ENCODE measurements at regions not wholly inside any gene's neighbourhood (a gene's known extent, or its start where the extent isn't known, plus 50 kb on each side); places are given as distances from the start of the nearest gene placed in this dataset.
"Not testable (repeated sequence)": the region's sequence is repeated elsewhere in the genome, so short reads cannot be mapped to it uniquely, and the experiment has no call there.

- no peak for DNase-seq
Observed at GRCh38 chr10:8174762-8175161, 120.3 kb downstream of the GATA3 start.

DNA sequence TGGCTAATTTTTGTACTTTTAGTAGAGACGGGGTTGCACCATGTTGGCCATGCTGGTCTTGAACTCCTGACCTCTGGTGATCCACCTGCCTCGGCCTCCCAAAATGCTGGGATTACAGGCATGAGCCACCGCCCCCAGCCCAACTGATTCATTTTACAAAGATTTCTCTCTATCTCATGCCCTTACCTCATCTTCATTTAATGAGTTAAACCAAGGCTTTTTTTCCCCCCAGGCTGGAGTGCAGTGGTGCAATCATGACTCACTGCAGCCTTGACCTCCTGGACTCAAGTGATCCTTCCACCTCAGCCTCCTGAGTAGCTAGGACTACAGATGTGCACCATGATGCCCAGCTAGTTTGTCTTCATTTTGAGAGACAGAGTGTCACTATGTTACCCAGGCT is 123.0 kb downstream of the GATA3 start:
- not testable (repeated sequence) for DNase-seq

- not testable (repeated sequence) for DNase-seq
Observed at GRCh38 chr10:8179773-8180172, 125.3 kb downstream of the GATA3 start.

DNA sequence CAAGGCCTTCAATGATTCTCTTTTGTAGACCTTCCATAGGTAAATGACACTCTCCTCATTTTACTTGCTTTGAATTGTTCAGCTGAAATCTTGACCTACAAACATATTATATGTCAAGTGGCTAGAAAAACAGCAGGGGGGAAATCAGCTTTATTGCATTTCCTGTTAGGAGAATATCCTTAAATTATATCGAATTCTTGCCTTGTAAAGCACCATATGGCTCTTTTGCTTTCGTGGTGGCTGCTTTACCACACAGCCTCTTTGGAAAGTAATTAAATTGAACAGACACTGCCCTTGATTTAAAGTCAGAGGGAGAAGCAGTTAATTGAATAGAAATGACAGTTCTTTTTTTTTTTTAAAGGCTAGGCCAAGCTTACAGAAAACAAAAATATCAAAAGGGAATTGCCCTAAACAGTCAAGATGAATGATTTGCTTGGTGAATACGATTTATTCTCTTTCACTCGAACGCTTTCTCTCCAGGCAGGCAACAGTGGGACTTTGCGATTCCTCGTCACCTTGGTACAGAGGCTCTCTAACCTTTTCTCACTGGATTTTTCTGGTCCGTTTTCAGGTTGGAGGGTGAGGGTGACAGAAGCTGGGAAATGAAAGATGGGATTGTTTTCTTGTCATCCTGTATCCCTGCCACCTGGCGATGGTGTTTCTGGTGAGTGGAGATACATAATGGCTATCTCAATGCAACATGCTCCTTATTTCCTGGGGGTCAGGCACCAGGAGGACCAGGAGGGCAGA is 126.0 kb downstream of the GATA3 start:
- no peak for DNase-seq

- DNase-seq: no peak
Observed at GRCh38 chr10:8181496-8182157, 127.1 kb downstream of the GATA3 start.

DNA sequence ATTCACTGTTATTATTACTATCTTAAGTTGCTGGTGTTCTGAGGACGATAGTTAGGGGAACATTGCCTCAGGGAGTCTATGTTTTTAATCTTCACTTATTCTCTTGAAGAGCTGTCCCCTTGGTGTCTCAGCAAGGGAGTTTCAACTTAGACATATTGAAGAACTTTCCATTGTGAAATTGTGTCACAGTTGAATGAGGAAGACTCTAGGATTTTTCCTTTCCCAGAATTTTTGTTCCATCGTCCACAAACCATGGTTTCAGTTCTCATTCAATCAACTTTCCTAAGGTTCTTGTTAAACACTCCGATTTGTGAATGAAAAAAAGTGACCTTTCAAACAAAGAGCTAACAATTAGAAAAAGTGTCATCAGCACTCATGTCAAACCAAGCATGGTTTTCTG is 128.3 kb downstream of the GATA3 start:
- no peak for DNase-seq

DNA sequence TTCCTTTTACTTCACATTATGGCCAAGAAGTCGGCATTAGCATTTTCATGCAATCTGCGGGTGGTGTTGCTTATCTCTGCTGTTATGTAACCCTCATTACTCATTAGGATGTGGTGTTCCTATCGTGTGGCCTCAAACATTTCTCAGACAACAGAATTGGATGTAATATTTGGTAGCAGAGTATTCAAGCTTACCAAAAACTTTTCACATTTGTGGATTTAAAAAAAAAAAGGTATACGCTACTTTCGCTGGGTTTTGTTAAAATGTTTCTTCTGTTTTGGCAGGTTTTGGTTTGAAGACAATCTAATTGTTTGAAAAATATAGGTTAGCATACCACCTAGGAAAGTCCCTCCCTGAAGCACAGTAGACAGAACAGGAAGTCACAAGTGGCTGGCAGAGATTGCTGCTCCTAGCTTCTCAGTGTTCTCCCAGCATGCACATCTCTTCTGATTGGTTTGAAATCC is 128.8 kb downstream of the GATA3 start:
- DNase-seq: no peak

GRCh38 chr10:8187171-8187666 is 132.7 kb downstream of the GATA3 start:
- no peak for DNase-seq

- DNase-seq: no peak
Observed at GRCh38 chr10:8189458-8189857, 135.0 kb downstream of the GATA3 start.

DNA sequence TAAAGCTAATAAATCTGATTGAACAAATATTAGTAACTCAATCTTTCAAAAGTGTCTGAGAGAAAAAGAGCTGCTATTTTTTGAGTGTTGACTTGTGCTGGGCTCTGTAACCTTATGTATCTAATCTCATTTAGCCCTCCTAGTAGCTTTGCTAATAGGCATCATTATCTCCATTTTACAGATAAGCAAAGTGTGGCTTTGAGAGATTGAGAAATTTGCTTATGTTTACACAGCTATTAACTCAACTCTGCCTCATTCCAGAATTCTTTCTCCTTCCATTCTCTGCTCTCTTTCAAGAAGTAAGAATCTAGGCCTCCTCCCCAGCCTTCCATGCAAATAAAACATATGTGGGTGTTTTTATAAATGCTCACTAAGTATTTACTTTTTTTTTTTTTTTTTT is 137.8 kb downstream of the GATA3 start:
- DNase-seq: no peak

DNA sequence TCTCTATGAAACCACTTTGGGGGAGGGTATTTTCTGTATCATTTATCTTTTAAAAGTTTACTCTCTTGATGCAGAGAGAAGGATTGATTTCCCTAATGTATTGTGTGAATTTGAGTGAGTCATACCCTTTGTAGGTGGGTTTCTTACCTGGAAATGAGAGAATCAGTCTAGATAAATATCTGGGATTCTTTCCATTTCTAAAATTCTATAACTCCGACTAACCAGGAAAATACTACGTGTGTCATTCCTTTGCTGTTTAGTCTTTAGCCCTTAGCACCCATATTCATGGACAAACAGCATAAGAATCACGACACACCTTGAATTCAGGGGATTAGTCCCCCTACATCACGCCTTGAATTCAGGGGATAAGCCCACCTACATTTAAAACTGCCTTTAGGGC is 139.1 kb downstream of the GATA3 start:
- no peak for DNase-seq

GRCh38 chr10:8194050-8194449 is 139.6 kb downstream of the GATA3 start:
- no peak for DNase-seq

GRCh38 chr10:8206882-8207281 is 152.4 kb downstream of the GATA3 start:
- no peak for DNase-seq

DNA sequence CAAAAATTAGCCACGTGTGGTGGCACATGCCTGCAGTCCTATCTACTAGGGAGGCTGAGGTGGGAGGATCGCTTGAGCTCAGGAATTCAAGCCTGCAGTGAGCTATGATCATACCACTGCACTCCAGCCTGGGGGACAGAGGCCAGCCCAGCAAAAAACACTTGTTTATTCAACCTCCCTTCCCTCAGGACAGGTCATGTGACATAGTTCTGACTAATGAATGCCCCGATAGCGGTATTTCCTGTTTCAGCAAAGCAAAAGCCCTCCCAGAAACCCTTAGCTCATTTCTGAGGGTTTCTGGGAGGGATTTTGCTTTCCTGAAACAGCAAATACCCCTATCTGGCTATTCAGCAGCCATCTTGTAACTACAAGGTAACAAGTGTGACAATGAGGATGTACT is 157.1 kb downstream of the GATA3 start:
- DNase-seq: no peak

DNA sequence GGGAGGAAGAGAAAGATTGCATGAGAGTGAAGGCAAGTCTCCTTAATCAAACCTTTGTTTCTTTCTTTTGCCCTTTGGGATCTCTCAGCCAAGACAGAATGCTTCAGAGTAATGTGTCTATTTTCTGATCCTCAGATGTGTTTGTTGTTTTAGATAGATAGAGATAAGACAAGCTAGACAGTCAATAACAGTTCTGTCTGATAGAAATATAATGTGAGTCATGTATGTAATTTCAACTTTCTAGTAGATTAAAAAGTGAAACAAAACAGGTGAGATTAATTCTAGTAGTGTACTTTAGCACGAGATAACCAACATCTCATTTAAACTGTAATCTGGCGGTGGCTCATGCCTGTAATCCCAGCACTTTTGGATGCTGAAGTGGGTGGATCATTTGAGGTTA is 159.2 kb downstream of the GATA3 start:
- DNase-seq: no peak

DNA sequence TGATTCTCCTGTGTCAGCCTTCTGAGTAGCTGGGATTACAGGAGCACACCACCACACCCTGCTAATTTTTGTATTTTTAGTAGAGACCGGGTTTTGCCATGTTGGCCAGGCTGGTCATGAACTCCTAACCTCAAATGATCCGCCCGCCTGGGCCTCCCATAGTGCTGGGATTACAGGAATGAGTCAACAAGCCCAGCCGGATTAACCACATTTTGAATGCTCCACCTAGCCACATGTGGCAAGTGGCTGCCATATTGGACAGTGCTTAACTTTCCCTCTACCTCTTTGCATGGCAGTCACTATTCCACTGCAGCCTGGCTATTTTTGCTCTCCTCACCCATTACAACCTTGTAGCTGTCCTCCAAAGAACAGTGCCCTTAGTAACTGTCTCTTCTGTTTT is 160.1 kb downstream of the GATA3 start:
- no peak for DNase-seq

GRCh38 chr10:8216893-8217292 is 162.4 kb downstream of the GATA3 start:
- DNase-seq: no peak

DNA sequence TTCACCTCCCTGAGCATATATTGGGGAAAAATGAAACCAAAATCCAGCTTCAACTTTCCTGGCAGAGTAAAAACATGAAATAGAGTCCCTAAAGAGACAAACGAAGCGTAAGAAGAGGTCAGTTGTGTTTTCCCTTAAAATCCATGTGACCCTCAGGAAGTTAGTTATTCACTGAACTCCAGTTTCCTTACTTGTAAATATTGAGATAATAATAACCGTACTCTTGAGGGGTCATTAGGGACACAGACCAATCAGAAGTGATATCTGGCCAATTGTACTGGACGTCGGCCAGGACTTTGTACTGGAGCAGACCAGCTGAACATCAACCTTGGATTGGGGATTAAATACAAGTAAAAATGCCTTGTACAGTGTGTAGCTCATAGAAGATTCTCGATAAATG is 167.0 kb downstream of the GATA3 start:
- peak; percentile 47 for DNase-seq

GRCh38 chr10:8224591-8224990 is 170.1 kb downstream of the GATA3 start:
- no peak for DNase-seq

- DNase-seq: no peak
Observed at GRCh38 chr10:8225187-8225586, 170.7 kb downstream of the GATA3 start.

DNA sequence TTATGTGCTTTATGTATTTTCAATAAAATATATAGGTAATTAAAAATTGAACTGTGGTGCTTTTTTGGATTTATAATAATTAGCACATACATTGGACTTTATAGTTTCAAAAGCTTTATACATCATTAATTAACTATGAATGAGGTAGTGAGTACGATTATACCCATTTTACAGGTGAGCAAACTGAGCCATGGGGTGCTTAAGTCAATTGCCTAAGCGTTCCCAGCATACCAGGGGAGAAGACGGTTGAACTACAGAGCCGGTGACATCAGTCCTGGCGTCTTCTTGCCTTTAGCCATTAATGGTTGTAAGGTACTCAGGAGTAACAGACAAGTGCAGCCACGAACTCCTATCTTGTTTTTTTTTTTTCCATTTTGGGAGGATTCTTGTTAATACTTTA is 172.8 kb downstream of the GATA3 start:
- no peak for DNase-seq

GRCh38 chr10:8229153-8229552 is 174.7 kb downstream of the GATA3 start:
- no peak for DNase-seq

DNA sequence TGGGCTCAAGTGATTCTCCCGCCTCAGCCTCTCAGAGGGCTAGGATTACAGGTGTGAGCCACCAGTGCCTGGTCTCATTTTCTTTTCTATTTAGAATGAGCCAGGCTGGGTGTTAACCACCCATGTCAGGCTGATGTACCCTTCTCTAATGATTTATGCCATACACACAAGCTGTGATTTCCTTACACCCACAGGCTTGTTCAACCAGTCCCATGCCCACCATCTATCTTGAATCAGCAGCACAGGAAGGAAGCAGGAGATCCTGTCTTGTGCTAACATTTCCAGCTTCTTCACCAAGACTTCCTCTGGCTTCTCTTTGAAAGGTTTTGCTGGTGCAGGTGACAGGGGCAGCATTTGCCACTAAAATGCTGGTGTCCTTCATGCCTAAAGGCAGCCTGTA is 176.4 kb downstream of the GATA3 start:
- DNase-seq: no peak

- DNase-seq: no peak
Observed at GRCh38 chr10:8233049-8233448, 178.6 kb downstream of the GATA3 start.
